ENCODE measurements at regions not wholly inside any gene's neighbourhood (a gene's known extent, or its start where the extent isn't known, plus 50 kb on each side); places are given as distances from the start of the nearest gene placed in this dataset.
A peak's percentile ranks its signal among the peaks of the same experiment; 100 is the strongest.

- H3K4me3 ChIP-seq (ENCODE audit: low read depth, low read length), result no peak overlapping the region
- H3K4me1 ChIP-seq (ENCODE audit: control insufficient read depth, insufficient read depth, low read length, unreplicated experiment), result no peaks in the 10 kb centered on the region
- H2AFZ ChIP-seq (ENCODE audit: low read length, unreplicated experiment), result no peak overlapping the region
- H3K79me2 ChIP-seq (ENCODE audit: control insufficient read depth, insufficient read depth, low read length, unreplicated experiment), result no peaks in the 10 kb centered on the region
- no peak overlapping the region for H3K27ac ChIP-seq (ENCODE audit: low read depth, low read length)
- no peaks in the 10 kb centered on the region for H3K36me3 ChIP-seq (ENCODE audit: insufficient read depth, low read length)
- no peaks in the 10 kb centered on the region for H3K27me3 ChIP-seq (ENCODE audit: insufficient read depth, low read length)
Observed at GRCh38 chr1:215458104-215458503, 109.0 kb upstream of the KCTD3 start.

GRCh38 chr1:215458562-215458961, 108.5 kb upstream of the KCTD3 start:
- H3K79me2 ChIP-seq (ENCODE audit: control insufficient read depth, insufficient read depth, low read length, unreplicated experiment), result no peaks in the 10 kb centered on the region
- H3K27me3 ChIP-seq (ENCODE audit: insufficient read depth, low read length), result no peaks in the 10 kb centered on the region
- H3K4me3 ChIP-seq (ENCODE audit: low read depth, low read length), result no peak overlapping the region
- H3K27ac ChIP-seq (ENCODE audit: low read depth, low read length), result no peak overlapping the region
- H2AFZ ChIP-seq (ENCODE audit: low read length, unreplicated experiment), result no peak overlapping the region
- H3K4me1 ChIP-seq (ENCODE audit: control insufficient read depth, insufficient read depth, low read length, unreplicated experiment), result no peaks in the 10 kb centered on the region
- no peaks in the 10 kb centered on the region for H3K36me3 ChIP-seq (ENCODE audit: insufficient read depth, low read length)

- Histone ChIP-seq H3K4me1 (ENCODE audit: control insufficient read depth, insufficient read depth, low read length, unreplicated experiment) (no peaks in the 10 kb centered on the region), H3K36me3 (ENCODE audit: insufficient read depth, low read length) (no peaks in the 10 kb centered on the region), H3K27me3 (ENCODE audit: insufficient read depth, low read length) (no peaks in the 10 kb centered on the region), H3K4me3 (ENCODE audit: low read depth, low read length) (no peak overlapping the region), H3K27ac (ENCODE audit: low read depth, low read length) (no peak overlapping the region), H2AFZ (ENCODE audit: low read length, unreplicated experiment) (no peak overlapping the region), H3K79me2 (ENCODE audit: control insufficient read depth, insufficient read depth, low read length, unreplicated experiment) (no peaks in the 10 kb centered on the region)
Observed at GRCh38 chr1:215459136-215459535, 108.0 kb upstream of the KCTD3 start.

DNA sequence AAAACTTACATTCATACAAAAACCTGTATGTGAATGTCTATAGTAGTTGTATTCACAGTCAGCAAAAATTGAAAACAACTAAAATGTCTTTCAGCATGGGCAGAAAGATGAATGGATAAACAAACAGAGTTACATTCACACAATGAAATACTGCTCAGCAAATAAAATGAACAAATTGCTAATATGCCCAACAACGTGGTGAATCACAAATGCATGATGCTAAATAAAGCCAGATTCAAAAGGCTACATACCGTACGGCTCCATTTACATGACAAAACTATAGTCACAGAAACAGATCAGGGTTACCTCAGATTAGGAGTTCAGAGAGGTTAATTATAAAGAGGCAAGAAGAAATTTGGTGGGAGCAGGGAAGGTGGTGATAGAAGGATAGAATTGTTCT, 100.7 kb upstream of the KCTD3 start:
- no peak overlapping the region for H2AFZ ChIP-seq (ENCODE audit: low read length, unreplicated experiment)
- no peaks in the 10 kb centered on the region for H3K79me2 ChIP-seq (ENCODE audit: control insufficient read depth, insufficient read depth, low read length, unreplicated experiment)
- H3K27me3 ChIP-seq (ENCODE audit: insufficient read depth, low read length), result no peaks in the 10 kb centered on the region
- no peak overlapping the region for H3K4me3 ChIP-seq (ENCODE audit: low read depth, low read length)
- no peaks in the 10 kb centered on the region for H3K4me1 ChIP-seq (ENCODE audit: control insufficient read depth, insufficient read depth, low read length, unreplicated experiment)
- no peaks in the 10 kb centered on the region for H3K36me3 ChIP-seq (ENCODE audit: insufficient read depth, low read length)
- no peak overlapping the region for H3K27ac ChIP-seq (ENCODE audit: low read depth, low read length)

DNA sequence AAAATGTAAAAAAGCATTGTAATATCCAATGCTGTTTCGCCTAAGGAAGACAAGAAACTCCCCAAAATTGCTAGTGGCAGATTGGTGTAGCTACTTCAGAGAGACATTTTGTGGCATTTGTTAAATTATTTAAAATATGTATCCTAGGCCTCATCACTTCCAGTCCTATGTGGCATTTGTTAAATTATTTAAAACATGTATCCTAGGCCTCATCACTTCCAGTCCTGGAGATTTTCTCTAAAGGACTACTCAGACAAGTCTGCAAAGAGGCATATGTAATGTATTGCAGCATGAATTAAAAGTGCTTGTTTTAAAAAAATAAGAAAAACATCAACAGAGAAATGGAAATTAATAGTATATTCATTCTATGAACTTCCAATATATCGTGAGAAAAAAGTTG, 95.6 kb upstream of the KCTD3 start:
- Histone ChIP-seq H3K4me1 (ENCODE audit: control insufficient read depth, insufficient read depth, low read length, unreplicated experiment) (peaks cover 18% of the 10 kb centered on the region), H3K79me2 (ENCODE audit: control insufficient read depth, insufficient read depth, low read length, unreplicated experiment) (no peaks in the 10 kb centered on the region), H3K27me3 (ENCODE audit: insufficient read depth, low read length) (no peaks in the 10 kb centered on the region), H3K4me3 (ENCODE audit: low read depth, low read length) (no peak overlapping the region), H3K27ac (ENCODE audit: low read depth, low read length) (no peak overlapping the region), H2AFZ (ENCODE audit: low read length, unreplicated experiment) (no peak overlapping the region), H3K36me3 (ENCODE audit: insufficient read depth, low read length) (no peaks in the 10 kb centered on the region)

GRCh38 chr1:215472723-215473122, 94.4 kb upstream of the KCTD3 start:
- Histone ChIP-seq H3K27ac (ENCODE audit: low read depth, low read length) (no peak overlapping the region), H3K36me3 (ENCODE audit: insufficient read depth, low read length) (no peaks in the 10 kb centered on the region), H3K27me3 (ENCODE audit: insufficient read depth, low read length) (no peaks in the 10 kb centered on the region), H2AFZ (ENCODE audit: low read length, unreplicated experiment) (no peak overlapping the region), H3K4me1 (ENCODE audit: control insufficient read depth, insufficient read depth, low read length, unreplicated experiment) (peaks cover 24% of the 10 kb centered on the region), H3K79me2 (ENCODE audit: control insufficient read depth, insufficient read depth, low read length, unreplicated experiment) (no peaks in the 10 kb centered on the region), H3K4me3 (ENCODE audit: low read depth, low read length) (no peak overlapping the region)

DNA sequence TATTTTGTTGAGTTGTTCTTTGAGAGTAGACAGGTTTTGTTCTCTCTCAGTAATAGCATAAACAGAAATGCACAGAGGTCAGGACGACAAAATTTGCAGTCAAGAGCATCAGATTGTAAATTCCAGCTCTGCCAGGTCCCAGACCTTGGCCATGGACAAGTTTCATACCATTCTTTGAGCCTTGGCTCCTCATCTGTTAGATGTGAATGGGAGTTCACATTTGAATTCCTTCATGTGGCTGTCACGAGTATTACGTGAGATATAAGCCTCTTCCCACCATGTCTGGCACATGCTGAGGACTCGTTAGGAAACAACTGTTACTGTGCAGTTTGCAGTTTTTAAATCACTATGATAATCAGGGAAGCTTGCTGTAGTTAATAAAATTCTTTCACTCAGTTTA, 93.2 kb upstream of the KCTD3 start:
- Histone ChIP-seq H3K27me3 (ENCODE audit: insufficient read depth, low read length) (no peaks in the 10 kb centered on the region), H3K36me3 (ENCODE audit: insufficient read depth, low read length) (no peaks in the 10 kb centered on the region), H3K27ac (ENCODE audit: low read depth, low read length) (no peak overlapping the region), H2AFZ (ENCODE audit: low read length, unreplicated experiment) (no peak overlapping the region), H3K4me3 (ENCODE audit: low read depth, low read length) (no peak overlapping the region), H3K4me1 (ENCODE audit: control insufficient read depth, insufficient read depth, low read length, unreplicated experiment) (peaks cover 24% of the 10 kb centered on the region), H3K79me2 (ENCODE audit: control insufficient read depth, insufficient read depth, low read length, unreplicated experiment) (no peaks in the 10 kb centered on the region)

GRCh38 chr1:215474940-215475339, 92.2 kb upstream of the KCTD3 start:
- no peak overlapping the region for H2AFZ ChIP-seq (ENCODE audit: low read length, unreplicated experiment)
- no peaks in the 10 kb centered on the region for H3K79me2 ChIP-seq (ENCODE audit: control insufficient read depth, insufficient read depth, low read length, unreplicated experiment)
- H3K36me3 ChIP-seq (ENCODE audit: insufficient read depth, low read length), result no peaks in the 10 kb centered on the region
- no peak overlapping the region for H3K4me3 ChIP-seq (ENCODE audit: low read depth, low read length)
- H3K4me1 ChIP-seq (ENCODE audit: control insufficient read depth, insufficient read depth, low read length, unreplicated experiment), result peaks cover 24% of the 10 kb centered on the region
- H3K27ac ChIP-seq (ENCODE audit: low read depth, low read length), result peak overlapping the region; percentile 95
- H3K27me3 ChIP-seq (ENCODE audit: insufficient read depth, low read length), result no peaks in the 10 kb centered on the region

- H3K27me3 ChIP-seq (ENCODE audit: insufficient read depth, low read length), result no peaks in the 10 kb centered on the region
- H3K36me3 ChIP-seq (ENCODE audit: insufficient read depth, low read length), result no peaks in the 10 kb centered on the region
- no peak overlapping the region for H2AFZ ChIP-seq (ENCODE audit: low read length, unreplicated experiment)
- H3K4me3 ChIP-seq (ENCODE audit: low read depth, low read length), result peak overlapping the region; percentile 53
- no peaks in the 10 kb centered on the region for H3K79me2 ChIP-seq (ENCODE audit: control insufficient read depth, insufficient read depth, low read length, unreplicated experiment)
- H3K27ac ChIP-seq (ENCODE audit: low read depth, low read length), result peak overlapping the region; percentile 95
- H3K4me1 ChIP-seq (ENCODE audit: control insufficient read depth, insufficient read depth, low read length, unreplicated experiment), result peaks cover 24% of the 10 kb centered on the region
Observed at GRCh38 chr1:215475796-215476481, 91.2 kb upstream of the KCTD3 start.

GRCh38 chr1:215476541-215476940, 90.6 kb upstream of the KCTD3 start:
- H3K4me3 ChIP-seq (ENCODE audit: low read depth, low read length), result no peak overlapping the region
- H3K36me3 ChIP-seq (ENCODE audit: insufficient read depth, low read length), result no peaks in the 10 kb centered on the region
- H2AFZ ChIP-seq (ENCODE audit: low read length, unreplicated experiment), result no peak overlapping the region
- H3K27me3 ChIP-seq (ENCODE audit: insufficient read depth, low read length), result no peaks in the 10 kb centered on the region
- peak overlapping the region; percentile 95 for H3K27ac ChIP-seq (ENCODE audit: low read depth, low read length)
- peaks cover 24% of the 10 kb centered on the region for H3K4me1 ChIP-seq (ENCODE audit: control insufficient read depth, insufficient read depth, low read length, unreplicated experiment)
- no peaks in the 10 kb centered on the region for H3K79me2 ChIP-seq (ENCODE audit: control insufficient read depth, insufficient read depth, low read length, unreplicated experiment)

DNA sequence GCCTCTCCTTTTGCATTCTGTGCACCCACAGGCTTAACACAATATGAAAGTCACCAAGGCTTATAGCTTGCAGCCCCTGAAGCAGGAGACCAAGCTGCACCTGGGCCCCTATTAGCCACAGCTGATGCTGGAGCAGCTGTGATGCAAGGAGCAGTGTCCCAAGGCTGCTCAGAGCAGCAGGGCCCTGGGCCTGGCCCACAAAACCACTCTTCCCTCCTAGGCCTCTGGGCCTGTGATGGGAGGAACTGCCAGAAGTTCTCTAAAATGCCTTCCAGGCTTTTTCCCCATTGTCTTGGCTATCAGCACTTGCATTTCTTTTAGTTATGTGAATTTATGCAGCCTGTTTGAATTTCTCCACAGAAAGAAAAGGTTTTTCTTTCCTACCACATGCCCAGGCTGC, 89.5 kb upstream of the KCTD3 start:
- Histone ChIP-seq H3K79me2 (ENCODE audit: control insufficient read depth, insufficient read depth, low read length, unreplicated experiment) (no peaks in the 10 kb centered on the region), H3K4me3 (ENCODE audit: low read depth, low read length) (no peak overlapping the region), H3K27ac (ENCODE audit: low read depth, low read length) (no peak overlapping the region), H3K36me3 (ENCODE audit: insufficient read depth, low read length) (no peaks in the 10 kb centered on the region), H3K4me1 (ENCODE audit: control insufficient read depth, insufficient read depth, low read length, unreplicated experiment) (peaks cover 24% of the 10 kb centered on the region), H2AFZ (ENCODE audit: low read length, unreplicated experiment) (no peak overlapping the region), H3K27me3 (ENCODE audit: insufficient read depth, low read length) (no peaks in the 10 kb centered on the region)

Measured in ACC112 (cell line).